ENCODE measurements at regions not wholly inside any gene's neighbourhood (a gene's known extent, or its start where the extent isn't known, plus 50 kb on each side); places are given as distances from the start of the nearest gene placed in this dataset.
"Not testable (repeated sequence)": the region's sequence is repeated elsewhere in the genome, so short reads cannot be mapped to it uniquely, and the experiment has no call there.

DNA sequence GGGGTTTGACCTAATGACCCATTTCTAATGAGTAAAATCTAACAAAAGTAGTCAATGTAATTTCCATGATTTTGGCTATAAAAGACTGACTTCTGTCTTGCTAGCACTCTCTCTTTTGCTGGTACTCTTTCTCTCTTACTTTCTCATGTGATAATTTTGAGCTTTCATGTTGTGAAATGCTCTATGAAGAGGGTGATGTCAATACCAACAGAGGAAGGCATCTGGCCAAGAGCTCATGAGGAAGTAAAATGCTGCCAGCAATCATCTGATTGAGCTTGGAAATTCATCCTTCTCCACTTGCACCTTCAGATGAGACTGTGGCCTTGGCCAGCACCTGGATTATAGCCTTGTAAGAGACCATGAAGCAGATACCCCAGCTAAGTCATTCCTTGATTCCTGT lies 347.7 kb downstream of the HS3ST1 start:
- no peak overlapping the region for H3K4me3 Mint-ChIP-seq
- peaks cover 3% of the 10 kb centered on the region for H3K27me3 Mint-ChIP-seq

DNA sequence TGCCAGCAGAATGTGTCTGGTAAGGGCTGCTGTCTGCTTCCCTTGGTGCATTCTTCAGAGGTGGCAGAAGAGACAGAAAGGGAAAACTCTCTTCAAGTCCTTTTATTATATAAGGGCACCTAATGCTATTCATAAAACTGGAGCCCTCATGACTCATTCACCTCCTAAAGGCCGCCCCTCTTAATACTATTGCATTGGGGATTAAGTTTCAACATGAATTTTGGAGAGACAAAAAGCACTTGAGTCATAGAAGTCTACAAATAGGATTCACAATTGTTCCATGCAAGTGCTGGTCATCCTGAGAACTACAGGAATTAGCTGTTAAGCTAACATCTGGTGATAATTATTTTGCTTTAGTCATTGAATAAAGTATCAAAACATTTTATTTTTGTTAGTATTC lies 349.5 kb downstream of the HS3ST1 start:
- Mint-ChIP-seq H3K9me3 (no peaks in the 10 kb centered on the region), H3K27me3 (peaks cover 3% of the 10 kb centered on the region), H3K4me1 (ENCODE audit: low read depth) (no peaks in the 10 kb centered on the region), H3K27ac (no peak overlapping the region), H3K36me3 (ENCODE audit: low read depth) (no peaks in the 10 kb centered on the region), H3K4me3 (no peak overlapping the region)

More for the DNA sequence above, 347.7 kb downstream of the HS3ST1 start:
- Mint-ChIP-seq H3K9me3 (no peaks in the 10 kb centered on the region), H3K27ac (no peak overlapping the region), H3K36me3 (ENCODE audit: low read depth) (no peaks in the 10 kb centered on the region), H3K4me1 (ENCODE audit: low read depth) (no peaks in the 10 kb centered on the region)

DNA sequence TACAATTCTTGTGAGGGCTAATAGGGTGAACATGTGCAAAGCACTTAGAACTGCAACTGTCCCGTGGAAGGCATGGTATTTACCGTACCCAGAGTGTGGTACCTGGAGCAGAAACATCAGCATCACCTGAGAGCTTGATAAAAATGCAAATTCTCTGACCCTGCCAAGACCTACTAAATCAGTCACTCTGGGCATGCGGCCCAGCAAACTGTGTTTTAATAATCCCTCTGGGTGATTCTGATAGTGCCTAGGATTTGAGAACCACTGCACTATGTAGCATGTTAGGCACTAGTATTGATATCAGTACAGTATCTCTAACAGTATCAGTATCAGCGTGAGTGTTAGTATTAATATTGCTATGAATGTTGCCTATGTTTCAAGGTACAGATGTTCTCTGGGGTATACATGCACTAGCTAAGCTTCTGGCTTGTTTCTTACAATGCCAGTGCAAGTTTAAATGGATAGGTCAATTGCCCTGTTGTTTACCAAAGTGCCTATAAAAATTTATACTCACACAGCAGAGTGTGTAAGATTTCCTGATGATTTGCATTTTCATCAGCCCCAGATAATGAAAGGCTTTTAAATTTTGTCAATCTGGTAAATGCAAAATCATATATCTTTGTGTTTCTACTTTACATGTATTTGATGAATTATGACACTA lies 354.0 kb downstream of the HS3ST1 start:
- Mint-ChIP-seq H3K9me3 (no peaks in the 10 kb centered on the region), H3K36me3 (ENCODE audit: low read depth) (no peaks in the 10 kb centered on the region), H3K27ac (no peak overlapping the region), H3K4me1 (ENCODE audit: low read depth) (no peaks in the 10 kb centered on the region), H3K4me3 (no peak overlapping the region), H3K27me3 (peaks cover 3% of the 10 kb centered on the region)

DNA sequence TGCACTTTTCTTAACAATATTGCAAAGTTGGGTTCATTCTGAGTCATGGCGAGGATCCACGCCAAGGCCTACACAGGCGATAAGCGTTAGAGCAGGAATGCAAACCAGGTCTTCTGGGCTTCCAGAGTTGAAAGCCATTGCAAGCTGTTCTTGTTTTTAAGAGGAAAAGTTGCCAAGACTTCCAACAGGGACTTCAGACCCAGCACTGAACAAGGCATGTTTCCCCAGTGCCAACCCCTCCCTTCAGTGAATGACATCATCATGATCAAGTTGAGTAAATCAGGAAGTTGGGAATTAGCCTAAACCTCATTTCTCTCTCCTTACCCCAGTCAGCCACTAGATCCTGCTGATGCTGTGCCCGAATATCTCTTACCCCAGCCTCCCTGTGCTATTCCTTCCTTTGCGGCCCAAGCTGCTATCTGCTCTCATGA lies 355.1 kb downstream of the HS3ST1 start:
- Mint-ChIP-seq H3K4me1 (ENCODE audit: low read depth) (no peaks in the 10 kb centered on the region), H3K27ac (no peak overlapping the region), H3K4me3 (no peak overlapping the region), H3K9me3 (no peaks in the 10 kb centered on the region), H3K36me3 (ENCODE audit: low read depth) (no peaks in the 10 kb centered on the region), H3K27me3 (peaks cover 3% of the 10 kb centered on the region)

DNA sequence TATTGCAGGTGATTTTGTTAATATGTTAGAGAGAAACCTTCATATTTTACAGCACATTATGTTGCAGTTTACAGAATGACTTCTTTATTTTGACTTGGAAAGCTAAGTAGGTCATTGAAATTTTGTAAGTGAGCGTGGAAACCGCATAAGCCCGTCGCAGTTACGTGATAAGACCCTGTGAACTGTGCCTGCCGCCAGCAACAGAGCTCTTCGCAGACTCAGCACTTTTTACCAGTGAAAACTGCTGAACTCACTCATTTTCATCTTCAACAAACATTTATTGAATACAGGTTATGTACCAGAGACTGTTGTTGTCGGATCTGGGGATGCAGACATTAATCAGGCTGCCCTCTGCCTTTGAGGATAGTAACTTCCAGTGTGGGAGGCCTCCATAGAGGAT lies 355.7 kb downstream of the HS3ST1 start:
- Mint-ChIP-seq H3K27ac (no peak overlapping the region), H3K4me1 (ENCODE audit: low read depth) (no peaks in the 10 kb centered on the region), H3K9me3 (no peaks in the 10 kb centered on the region), H3K27me3 (peaks cover 3% of the 10 kb centered on the region), H3K4me3 (no peak overlapping the region), H3K36me3 (ENCODE audit: low read depth) (no peaks in the 10 kb centered on the region)

DNA sequence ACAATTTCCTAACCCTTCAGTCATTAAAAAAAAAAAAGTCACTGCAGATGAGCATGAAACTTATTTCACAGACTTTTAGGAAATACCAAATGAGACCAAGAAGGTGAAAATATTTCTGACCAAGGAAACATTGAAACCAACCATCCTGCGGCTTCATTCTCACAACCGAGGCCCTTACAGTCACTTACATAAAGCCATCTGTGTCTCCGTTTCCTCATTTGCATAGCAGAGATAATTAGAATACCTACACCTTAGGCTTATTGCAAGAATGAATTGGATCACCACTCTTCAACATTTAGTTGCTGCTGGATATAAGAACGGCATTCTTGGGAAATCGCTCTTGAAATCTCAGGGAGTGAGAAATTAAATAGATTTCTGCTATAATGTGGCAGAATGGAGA lies 356.2 kb downstream of the HS3ST1 start:
- Mint-ChIP-seq H3K4me1 (ENCODE audit: low read depth) (no peaks in the 10 kb centered on the region), H3K27ac (no peak overlapping the region), H3K9me3 (peaks cover under 1% of the 10 kb centered on the region), H3K36me3 (ENCODE audit: low read depth) (no peaks in the 10 kb centered on the region), H3K4me3 (no peak overlapping the region), H3K27me3 (peaks cover 3% of the 10 kb centered on the region)

DNA sequence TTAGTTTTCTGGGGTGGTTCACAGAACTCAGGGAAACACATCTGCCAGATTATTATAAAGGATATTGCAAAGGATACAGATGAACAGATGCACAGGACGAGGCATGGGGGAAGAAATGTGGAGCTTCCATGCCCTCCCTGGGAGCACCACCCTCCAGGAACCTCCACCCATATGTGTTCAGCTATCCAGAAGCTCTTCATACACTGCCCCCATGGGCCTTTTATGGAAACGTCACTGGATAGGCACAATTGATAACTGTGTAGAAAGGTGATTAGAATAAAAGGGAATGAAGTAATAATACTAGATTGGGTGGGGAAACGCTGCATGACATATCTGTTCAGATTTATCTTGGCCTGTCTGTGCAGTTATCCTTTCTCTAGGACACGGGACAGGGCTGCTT lies 357.9 kb downstream of the HS3ST1 start:
- Mint-ChIP-seq H3K4me1 (ENCODE audit: low read depth) (no peaks in the 10 kb centered on the region), H3K36me3 (ENCODE audit: low read depth) (no peaks in the 10 kb centered on the region), H3K27ac (no peak overlapping the region), H3K9me3 (peaks cover 5% of the 10 kb centered on the region), H3K4me3 (no peak overlapping the region), H3K27me3 (no peaks in the 10 kb centered on the region)

DNA sequence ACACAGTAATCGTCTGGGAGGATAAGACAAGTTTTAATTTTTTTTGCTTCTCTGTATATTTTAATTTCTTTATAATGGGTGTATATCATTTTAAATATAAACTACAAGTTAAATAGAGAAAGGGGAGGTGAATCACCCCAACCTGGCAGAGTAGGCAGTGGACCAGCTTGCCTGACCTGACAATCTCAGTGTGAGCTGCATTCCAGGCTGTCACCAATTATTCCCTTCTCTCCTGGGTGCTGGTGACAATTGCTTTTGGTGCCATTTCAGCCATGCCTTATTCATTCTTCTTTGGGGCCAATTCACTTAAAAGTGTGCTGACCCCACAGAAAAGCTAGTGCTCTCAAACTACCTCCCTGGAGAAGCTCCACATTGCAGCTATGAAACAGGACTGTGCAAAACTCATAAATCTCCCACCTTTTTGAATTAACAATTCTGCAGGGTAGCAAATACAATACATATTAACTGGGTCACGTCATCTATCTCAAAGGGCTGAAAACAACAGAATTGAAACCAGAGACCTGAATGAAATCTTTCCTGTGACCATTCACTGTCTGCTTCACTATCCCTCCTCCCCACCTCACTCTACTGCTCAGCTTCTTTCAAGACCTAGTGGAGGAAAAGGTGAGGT lies 359.0 kb downstream of the HS3ST1 start:
- H3K4me3 Mint-ChIP-seq: no peak overlapping the region
- no peaks in the 10 kb centered on the region for H3K36me3 Mint-ChIP-seq (ENCODE audit: low read depth)
- no peak overlapping the region for H3K27ac Mint-ChIP-seq
- no peaks in the 10 kb centered on the region for H3K4me1 Mint-ChIP-seq (ENCODE audit: low read depth)
- peaks cover 5% of the 10 kb centered on the region for H3K9me3 Mint-ChIP-seq
- H3K27me3 Mint-ChIP-seq: no peaks in the 10 kb centered on the region

DNA sequence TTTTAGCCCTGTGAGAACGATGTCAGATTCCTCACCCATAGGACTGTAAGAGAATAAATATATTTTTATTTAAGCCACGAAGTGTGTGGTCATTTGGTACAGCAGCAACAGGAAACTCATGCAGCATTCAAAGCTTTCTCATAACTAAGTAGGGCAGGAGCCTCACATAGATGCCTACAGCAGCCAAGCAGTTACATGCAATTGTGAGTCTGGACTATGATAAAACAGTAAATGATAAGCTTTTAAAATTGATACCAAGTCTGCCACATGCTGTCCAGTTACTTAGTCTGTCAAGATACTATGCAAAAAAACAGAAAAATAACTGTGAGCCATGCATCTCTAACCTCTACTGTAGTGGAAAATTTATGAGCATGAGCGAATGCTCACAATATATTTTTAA lies 359.6 kb downstream of the HS3ST1 start:
- H3K4me3 Mint-ChIP-seq: no peak overlapping the region
- H3K27me3 Mint-ChIP-seq: no peaks in the 10 kb centered on the region
- no peak overlapping the region for H3K27ac Mint-ChIP-seq
- H3K36me3 Mint-ChIP-seq (ENCODE audit: low read depth): no peaks in the 10 kb centered on the region
- H3K4me1 Mint-ChIP-seq (ENCODE audit: low read depth): no peaks in the 10 kb centered on the region
- peaks cover 5% of the 10 kb centered on the region for H3K9me3 Mint-ChIP-seq

DNA sequence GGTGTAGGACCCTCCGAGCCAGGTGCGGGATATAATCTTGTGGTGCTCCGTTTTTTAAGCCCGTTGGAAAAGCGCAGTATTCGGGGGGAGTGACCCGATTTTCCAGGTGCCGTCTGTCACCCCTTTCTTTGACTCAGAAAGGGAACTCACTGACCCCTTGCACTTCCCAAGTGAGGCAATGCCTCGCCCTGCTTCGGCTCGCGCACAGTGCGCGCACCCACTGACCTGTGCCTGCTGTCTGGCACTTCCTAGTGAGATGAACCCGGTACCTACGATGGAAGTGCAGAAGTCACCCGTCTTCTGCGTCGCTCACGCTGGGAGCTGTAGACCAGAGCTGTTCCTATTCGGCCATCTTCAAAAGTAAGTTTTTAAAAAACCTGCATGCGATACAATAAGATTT lies 362.1 kb downstream of the HS3ST1 start:
- H3K4me1 Mint-ChIP-seq (ENCODE audit: low read depth); H3K27ac Mint-ChIP-seq; H3K36me3 Mint-ChIP-seq (ENCODE audit: low read depth); H3K4me3 Mint-ChIP-seq; H3K9me3 Mint-ChIP-seq; H3K27me3 Mint-ChIP-seq: not testable (repeated sequence)

DNA sequence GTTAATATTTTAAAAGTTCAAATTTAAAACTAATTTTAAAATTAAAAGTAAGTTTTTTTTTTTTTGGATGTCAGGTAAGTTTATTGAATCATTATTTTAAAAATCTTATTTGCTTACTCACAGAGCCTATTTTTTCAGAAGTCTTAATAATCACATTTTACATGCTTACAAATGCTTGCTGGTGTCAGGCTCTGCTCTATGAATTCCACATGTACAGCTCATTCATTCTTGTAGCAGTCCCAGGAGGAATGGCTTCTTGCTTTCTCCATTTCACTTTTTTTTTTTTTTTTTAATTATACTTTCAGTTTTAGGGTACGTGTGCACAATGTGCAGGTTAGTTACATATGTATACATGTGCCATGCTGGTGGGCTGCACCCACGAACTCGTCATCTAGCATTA lies 368.1 kb downstream of the HS3ST1 start:
- not testable (repeated sequence) for H3K27me3 Mint-ChIP-seq; H3K27ac Mint-ChIP-seq; H3K4me3 Mint-ChIP-seq; H3K4me1 Mint-ChIP-seq (ENCODE audit: low read depth); H3K9me3 Mint-ChIP-seq; H3K36me3 Mint-ChIP-seq (ENCODE audit: low read depth)

DNA sequence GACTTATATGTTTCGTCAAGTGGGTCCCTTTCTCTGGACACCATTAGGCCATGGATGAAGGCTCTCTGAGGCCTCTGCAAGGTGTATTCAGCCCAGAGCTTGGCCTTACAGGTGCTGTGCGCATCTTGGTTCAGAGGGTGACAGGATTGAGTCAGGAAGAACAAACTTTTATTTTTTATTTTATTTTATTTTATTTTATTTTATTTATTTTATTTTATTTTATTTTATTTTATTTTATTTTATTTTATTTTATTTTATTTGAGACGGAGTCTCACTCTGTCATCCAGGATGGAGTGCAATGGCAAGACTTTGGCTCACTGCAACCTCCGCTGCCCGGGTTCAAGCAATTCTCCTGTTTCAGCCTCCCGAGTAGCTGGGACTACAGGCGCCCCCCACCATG lies 370.4 kb upstream of the CLNK start:
- not testable (repeated sequence) for H3K36me3 Mint-ChIP-seq (ENCODE audit: low read depth); H3K4me1 Mint-ChIP-seq (ENCODE audit: low read depth); H3K27me3 Mint-ChIP-seq; H3K27ac Mint-ChIP-seq; H3K4me3 Mint-ChIP-seq; H3K9me3 Mint-ChIP-seq

DNA sequence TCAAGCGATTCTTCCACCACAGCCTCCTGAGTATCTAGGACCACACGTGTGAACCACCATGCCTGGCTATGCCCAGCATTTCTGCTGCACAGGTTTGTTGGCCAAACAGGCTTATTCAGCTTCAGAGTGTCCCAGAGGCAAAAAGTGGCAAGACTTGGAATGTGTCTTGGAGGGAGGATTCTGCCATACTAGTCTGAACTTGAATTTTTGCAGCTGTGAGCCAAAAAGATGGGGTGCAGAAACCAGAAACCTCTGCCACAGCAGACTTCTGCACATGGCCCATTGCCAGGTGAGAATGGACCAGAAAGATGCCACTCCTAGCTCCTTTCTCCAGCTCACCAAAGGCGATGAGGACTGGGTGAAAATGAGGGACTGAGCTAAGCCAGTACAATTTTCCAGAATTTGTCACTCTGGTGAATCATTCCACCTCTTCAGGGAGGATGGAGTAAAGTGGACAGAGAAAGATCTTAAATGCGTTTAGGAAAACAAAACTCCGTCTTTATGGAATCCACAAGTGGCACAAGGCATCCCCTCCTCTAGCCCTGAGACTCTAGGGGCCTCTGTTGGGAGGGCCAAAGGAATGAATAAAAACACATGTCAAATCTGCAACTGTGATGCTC lies 369.1 kb upstream of the CLNK start:
- Mint-ChIP-seq H3K9me3 (no peaks in the 10 kb centered on the region), H3K36me3 (ENCODE audit: low read depth) (no peaks in the 10 kb centered on the region), H3K27ac (no peak overlapping the region), H3K4me1 (ENCODE audit: low read depth) (no peaks in the 10 kb centered on the region), H3K4me3 (no peak overlapping the region), H3K27me3 (no peaks in the 10 kb centered on the region)

DNA sequence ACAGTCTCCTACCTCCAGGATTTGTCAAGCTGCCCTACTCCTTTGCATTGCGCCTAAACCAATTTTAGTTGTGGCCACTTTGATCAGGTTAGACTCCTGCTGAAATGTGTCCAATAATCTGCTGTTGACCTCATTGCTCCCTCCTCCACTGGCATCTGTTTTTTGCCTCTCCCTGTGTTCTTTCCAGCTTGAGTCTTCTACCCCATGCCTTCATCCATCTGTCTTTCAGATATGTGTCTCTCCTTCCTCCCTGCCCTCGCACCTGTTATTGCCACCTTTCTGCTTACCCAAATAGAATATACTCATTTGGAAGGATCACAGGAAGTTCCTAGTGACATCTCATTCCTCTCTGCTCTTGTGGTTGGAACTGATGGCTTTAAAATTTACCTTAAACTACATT lies 366.6 kb upstream of the CLNK start:
- Mint-ChIP-seq H3K27ac (no peak overlapping the region), H3K36me3 (ENCODE audit: low read depth) (no peaks in the 10 kb centered on the region), H3K4me3 (no peak overlapping the region), H3K9me3 (peaks cover 5% of the 10 kb centered on the region), H3K27me3 (no peaks in the 10 kb centered on the region), H3K4me1 (ENCODE audit: low read depth) (peaks cover 4% of the 10 kb centered on the region)

DNA sequence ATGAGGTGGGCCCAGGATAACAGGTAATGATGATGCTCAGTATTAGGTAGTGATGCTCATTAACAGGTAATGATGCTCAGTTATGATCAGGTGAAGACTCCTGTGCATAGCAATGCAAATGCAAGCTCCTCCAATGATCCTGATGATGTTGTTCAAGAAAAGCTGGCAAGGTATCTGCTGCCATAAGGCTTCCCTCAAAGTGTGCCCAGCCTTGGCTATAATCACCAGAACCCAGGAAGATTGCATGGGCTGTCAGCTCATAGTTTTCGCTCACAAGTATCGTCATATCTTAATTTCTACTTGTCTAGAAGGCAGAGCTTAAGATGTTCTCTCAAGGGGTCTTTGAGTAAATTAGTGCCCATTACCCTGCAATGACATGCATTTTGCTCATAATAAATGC lies 366.2 kb upstream of the CLNK start:
- no peak overlapping the region for H3K4me3 Mint-ChIP-seq
- no peaks in the 10 kb centered on the region for H3K36me3 Mint-ChIP-seq (ENCODE audit: low read depth)
- H3K9me3 Mint-ChIP-seq: peaks cover 9% of the 10 kb centered on the region
- no peak overlapping the region for H3K27ac Mint-ChIP-seq
- H3K4me1 Mint-ChIP-seq (ENCODE audit: low read depth): peaks cover 4% of the 10 kb centered on the region
- no peaks in the 10 kb centered on the region for H3K27me3 Mint-ChIP-seq

DNA sequence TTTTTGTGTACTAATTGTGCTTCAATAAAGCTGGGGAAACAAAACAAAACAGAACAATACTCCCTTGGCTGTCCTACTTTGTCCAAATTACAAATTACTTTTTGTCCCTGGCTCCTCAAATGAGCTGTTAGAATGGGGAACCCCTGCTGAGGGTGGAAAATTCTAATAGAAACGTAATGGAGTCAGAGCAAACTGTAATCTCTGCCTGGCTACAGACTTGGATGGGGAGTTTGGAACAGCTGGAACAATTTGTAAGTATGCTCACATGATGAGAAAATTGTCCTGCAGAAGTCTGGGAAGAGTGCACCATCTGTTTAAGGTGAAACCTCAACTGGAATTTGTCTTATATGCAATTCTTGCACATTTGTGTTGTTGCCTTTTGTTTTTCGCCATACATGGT lies 364.4 kb upstream of the CLNK start:
- Mint-ChIP-seq H3K4me1 (ENCODE audit: low read depth) (peaks cover 6% of the 10 kb centered on the region), H3K36me3 (ENCODE audit: low read depth) (no peaks in the 10 kb centered on the region), H3K27me3 (no peaks in the 10 kb centered on the region), H3K27ac (no peak overlapping the region), H3K9me3 (peaks cover 11% of the 10 kb centered on the region), H3K4me3 (no peak overlapping the region)
